Epidermal melanocyte (primary cell): ENCODE measurements at regions not wholly inside any gene's neighbourhood (a gene's known extent, or its start where the extent isn't known, plus 50 kb on each side); places are given as distances from the start of the nearest gene placed in this dataset.

ENCODE experiments used
- DNase-seq: peaks from one replicate; pipeline ENCODE4 v3.0.0; 2011; ENCODE audit warnings: low spot score; ENCODE audit not compliant: insufficient read length

GRCh38 chr15:62766599-62766998 is 275.9 kb upstream of the TPM1 start:
- DNase-seq = no peak

GRCh38 chr15:62769604-62770003 is 272.9 kb upstream of the TPM1 start:
- no peak for DNase-seq

- DNase-seq = no peak
Observed at GRCh38 chr15:62770111-62770660, 272.4 kb upstream of the TPM1 start.

GRCh38 chr15:62770752-62771151 is 271.8 kb upstream of the TPM1 start:
- no peak for DNase-seq

- no peak for DNase-seq
Observed at GRCh38 chr15:62771234-62771633, 271.3 kb upstream of the TPM1 start.

GRCh38 chr15:62773369-62774165 is 269.0 kb upstream of the TPM1 start:
- no peak for DNase-seq

GRCh38 chr15:62775932-62776331 is 266.6 kb upstream of the TPM1 start:
- no peak for DNase-seq

GRCh38 chr15:62777671-62778070 is 264.9 kb upstream of the TPM1 start:
- no peak for DNase-seq

- DNase-seq = peak; percentile 40
Observed at GRCh38 chr15:62779036-62779770, 263.3 kb upstream of the TPM1 start.

GRCh38 chr15:62779899-62780298 is 262.6 kb upstream of the TPM1 start:
- DNase-seq = no peak

GRCh38 chr15:62781081-62781497 is 261.5 kb upstream of the TPM1 start:
- no peak for DNase-seq

GRCh38 chr15:62782071-62782841 is 260.3 kb upstream of the TPM1 start:
- peak; percentile 41 for DNase-seq

GRCh38 chr15:62782896-62783295 is 259.7 kb upstream of the TPM1 start:
- no peak for DNase-seq

- DNase-seq = no peak
Observed at GRCh38 chr15:62783303-62783957, 259.1 kb upstream of the TPM1 start.

- no peak for DNase-seq
Observed at GRCh38 chr15:62785881-62786828, 256.4 kb upstream of the TPM1 start.

GRCh38 chr15:62787401-62787800 is 255.1 kb upstream of the TPM1 start:
- no peak for DNase-seq

- no peak for DNase-seq
Observed at GRCh38 chr15:62788224-62788623, 254.3 kb upstream of the TPM1 start.

GRCh38 chr15:62790546-62790945 is 252.0 kb upstream of the TPM1 start:
- no peak for DNase-seq

- no peak for DNase-seq
Observed at GRCh38 chr15:62791694-62792093, 250.9 kb upstream of the TPM1 start.
